IPS DF 6.9 (cell line): ENCODE measurements at regions not wholly inside any gene's neighbourhood (a gene's known extent, or its start where the extent isn't known, plus 50 kb on each side); places are given as distances from the start of the nearest gene placed in this dataset.

Experiments
- DNase-seq: peaks from one replicate; pipeline ENCODE4 v3.0.0-alpha.2; 2013; ENCODE audit warnings: low read depth, low spot score
- H3K27ac ChIP-seq: one replicate; pipeline ENCODE4 v1.5.1; 2013; ENCODE audit warnings: low read length, control low read depth
- H3K27me3 ChIP-seq: 2 replicates; pipeline ENCODE4 v1.6.1; 2013; ENCODE audit warnings: mild to moderate bottlenecking, low read length; ENCODE audit not compliant: control insufficient read depth, insufficient read depth
- H3K36me3 ChIP-seq: 2 replicates; pipeline ENCODE4 v1.6.1; 2013; ENCODE audit warnings: low read length; ENCODE audit not compliant: control insufficient read depth, insufficient read depth
- H3K4me1 ChIP-seq: 2 replicates; pipeline ENCODE4 v1.6.1; 2013; ENCODE audit warnings: low read length; ENCODE audit not compliant: control insufficient read depth, insufficient read depth
- H3K4me3 ChIP-seq: 2 replicates; pipeline ENCODE4 v1.5.1; 2013; ENCODE audit warnings: mild to moderate bottlenecking, low read length
- H3K9me3 ChIP-seq: 2 replicates; pipeline ENCODE4 v1.6.1; 2013; ENCODE audit warnings: low read length, inconsistent platforms; ENCODE audit not compliant: control insufficient read depth, insufficient read depth
- WGBS: extraction: QIAGEN DNeasy Blood & Tissue Kit; methylation state at CpG from one replicate; pipeline ENCODE4 v1.1.7; 2013; ENCODE audit warnings: mixed read lengths, missing lambda C conversion rate; ENCODE audit not compliant: insufficient read length, insufficient coverage; 5-methylcytosine and 5-hydroxymethylcytosine counted together

DNA sequence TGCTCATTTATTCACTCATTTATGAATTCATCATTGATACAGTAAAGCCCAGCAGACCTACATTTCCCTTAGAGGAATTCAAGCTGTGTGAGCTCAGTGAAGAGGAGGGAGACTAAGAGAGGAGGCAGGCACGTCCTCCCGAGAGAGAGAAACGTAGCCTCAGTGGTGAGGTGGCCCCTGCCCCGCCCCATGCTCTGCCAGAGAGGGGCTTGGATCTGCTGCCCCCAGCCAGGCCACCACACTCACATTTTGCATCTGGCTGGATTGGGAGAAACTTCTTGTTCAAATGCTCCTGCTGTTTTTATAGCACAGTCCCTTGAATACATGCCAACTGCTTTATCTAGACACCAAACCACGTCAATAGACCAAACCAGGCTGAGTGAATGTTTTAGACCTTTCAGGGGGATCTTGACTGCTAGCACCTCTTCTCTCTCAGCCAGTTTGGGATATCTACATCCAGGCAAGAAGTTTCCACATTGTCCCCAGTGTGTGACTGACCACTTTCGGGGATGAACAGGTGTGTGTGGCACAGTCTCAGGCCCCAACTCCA, 67.7 kb upstream of the AJAP1 start:
- WGBS, result no CpG with 5 or more reads among the region's 6 CpGs
- Histone ChIP-seq H3K27me3 (no peaks in the 10 kb centered on the region), H3K36me3 (no peaks in the 10 kb centered on the region), H3K4me3 (no peak overlapping the region), H3K27ac (no peak overlapping the region), H3K9me3 (peaks cover 6% of the 10 kb centered on the region), H3K4me1 (no peaks in the 10 kb centered on the region)
- DNase-seq, result no peak

- H3K27me3 ChIP-seq, result no peaks in the 10 kb centered on the region
- no peak overlapping the region for H3K27ac ChIP-seq
- H3K9me3 ChIP-seq, result peaks cover 11% of the 10 kb centered on the region
- no peak for DNase-seq
- no peak overlapping the region for H3K4me3 ChIP-seq
- no peaks in the 10 kb centered on the region for H3K36me3 ChIP-seq
- no CpG with 5 or more reads among the region's 6 CpGs for WGBS
- H3K4me1 ChIP-seq, result no peaks in the 10 kb centered on the region
Observed at GRCh38 chr1:4587721-4588120, 66.7 kb upstream of the AJAP1 start.

- H3K36me3 ChIP-seq, result no peaks in the 10 kb centered on the region
- H3K9me3 ChIP-seq, result peaks cover 21% of the 10 kb centered on the region
- H3K4me1 ChIP-seq, result no peaks in the 10 kb centered on the region
- no peak overlapping the region for H3K27ac ChIP-seq
- no CpG with 5 or more reads among the region's 4 CpGs for WGBS
- H3K27me3 ChIP-seq, result no peaks in the 10 kb centered on the region
- DNase-seq, result no peak
- H3K4me3 ChIP-seq, result no peak overlapping the region
Observed at GRCh38 chr1:4590756-4591155, 63.7 kb upstream of the AJAP1 start.

GRCh38 chr1:4591926-4592325, 62.5 kb upstream of the AJAP1 start:
- no peaks in the 10 kb centered on the region for H3K4me1 ChIP-seq
- H3K27me3 ChIP-seq, result no peaks in the 10 kb centered on the region
- DNase-seq, result no peak
- WGBS, result no CpG with 5 or more reads among the region's 13 CpGs
- no peak overlapping the region for H3K4me3 ChIP-seq
- H3K36me3 ChIP-seq, result no peaks in the 10 kb centered on the region
- peaks cover 25% of the 10 kb centered on the region for H3K9me3 ChIP-seq
- H3K27ac ChIP-seq, result no peak overlapping the region

GRCh38 chr1:4593106-4593505, 61.3 kb upstream of the AJAP1 start:
- Histone ChIP-seq H3K27me3 (no peaks in the 10 kb centered on the region), H3K9me3 (peaks cover 24% of the 10 kb centered on the region), H3K27ac (no peak overlapping the region), H3K36me3 (no peaks in the 10 kb centered on the region), H3K4me1 (no peaks in the 10 kb centered on the region), H3K4me3 (no peak overlapping the region)
- no peak for DNase-seq
- WGBS, result no CpG with 5 or more reads among the region's 7 CpGs

DNA sequence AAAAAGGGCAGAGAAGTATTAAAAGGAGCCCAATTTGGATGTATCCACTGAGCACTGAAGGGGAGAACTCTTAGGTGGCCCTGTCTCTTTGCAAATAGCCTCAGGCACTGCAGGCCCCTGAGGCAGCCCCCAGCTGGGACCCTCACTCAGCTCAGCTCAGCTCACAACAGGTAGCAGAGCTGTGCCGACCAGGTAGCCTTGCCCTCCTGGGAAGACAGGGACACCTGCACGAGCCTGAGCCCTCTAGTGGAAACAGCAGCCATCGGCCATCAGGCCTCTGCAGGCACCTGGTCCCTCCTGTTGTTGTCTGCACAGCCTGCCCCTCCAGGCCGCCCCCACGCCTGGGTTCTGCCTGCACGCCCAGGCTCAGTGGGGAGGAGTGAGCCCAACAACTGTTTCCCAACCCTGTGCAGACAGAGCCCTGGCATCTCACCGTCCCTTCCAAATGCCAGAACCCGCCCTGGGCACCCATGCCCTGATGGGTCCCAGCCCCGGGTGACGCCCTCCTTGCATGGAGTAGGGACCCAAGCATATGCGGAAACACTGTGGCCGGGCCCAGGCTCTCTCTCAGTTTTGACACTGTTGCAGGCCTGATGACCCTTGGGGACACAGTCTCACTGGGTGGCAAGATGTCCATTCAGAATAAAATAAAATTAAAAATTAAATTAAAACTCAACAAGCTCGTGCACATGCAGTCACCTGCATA, 60.0 kb upstream of the AJAP1 start:
- Histone ChIP-seq H3K27me3 (no peaks in the 10 kb centered on the region), H3K36me3 (no peaks in the 10 kb centered on the region), H3K9me3 (peaks cover 26% of the 10 kb centered on the region), H3K27ac (no peak overlapping the region), H3K4me3 (no peak overlapping the region), H3K4me1 (no peaks in the 10 kb centered on the region)
- no peak for DNase-seq
- WGBS, result no CpG with 5 or more reads among the region's 13 CpGs

GRCh38 chr1:4595341-4596225, 58.8 kb upstream of the AJAP1 start:
- Histone ChIP-seq H3K27ac (no peak overlapping the region), H3K4me1 (no peaks in the 10 kb centered on the region), H3K9me3 (peaks cover 28% of the 10 kb centered on the region), H3K4me3 (no peak overlapping the region), H3K36me3 (no peaks in the 10 kb centered on the region), H3K27me3 (no peaks in the 10 kb centered on the region)
- no CpG with 5 or more reads among the region's 17 CpGs for WGBS
- no peak for DNase-seq

DNA sequence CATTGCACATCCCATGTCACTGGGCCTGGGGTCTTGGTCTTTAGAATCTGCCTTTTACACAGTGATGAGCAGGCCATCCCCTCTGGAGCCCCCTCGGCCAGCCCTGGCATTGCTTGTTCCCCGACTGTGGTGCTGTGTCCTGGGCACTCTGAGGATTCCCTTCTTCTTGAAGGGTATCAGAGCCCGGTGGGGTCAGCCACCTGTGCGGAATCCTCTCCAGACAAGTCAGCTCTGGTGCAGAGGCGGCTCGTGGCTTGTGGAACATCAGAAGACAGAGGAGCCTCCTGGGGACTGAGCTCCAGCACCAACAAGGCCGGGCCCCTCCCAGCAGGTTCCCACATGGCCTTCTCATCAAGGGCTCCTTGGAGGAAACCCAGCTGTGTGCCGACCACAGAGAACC, 57.9 kb upstream of the AJAP1 start:
- Histone ChIP-seq H3K4me1 (no peaks in the 10 kb centered on the region), H3K27ac (no peak overlapping the region), H3K27me3 (no peaks in the 10 kb centered on the region), H3K36me3 (no peaks in the 10 kb centered on the region), H3K9me3 (peaks cover 24% of the 10 kb centered on the region), H3K4me3 (no peak overlapping the region)
- no CpG with 5 or more reads among the region's 8 CpGs for WGBS
- DNase-seq, result no peak

DNA sequence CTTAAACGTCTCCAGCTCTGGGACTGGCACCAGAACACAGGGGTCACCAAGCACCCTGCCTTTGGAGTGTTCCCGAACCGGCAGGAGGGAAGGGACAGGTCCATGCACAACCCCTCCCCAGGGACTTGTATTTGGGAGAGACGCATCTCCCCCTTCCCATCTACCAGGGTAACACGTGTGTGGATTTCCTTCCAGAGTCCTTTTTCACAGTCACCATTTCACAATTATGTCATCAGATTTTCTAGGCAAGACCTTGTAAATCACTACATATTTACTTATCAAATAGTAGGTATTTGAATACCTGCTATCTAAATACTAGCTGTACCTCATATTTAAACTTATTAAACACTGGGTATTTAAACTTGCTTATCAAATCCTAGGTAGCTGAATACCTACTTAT, 57.4 kb upstream of the AJAP1 start:
- Histone ChIP-seq H3K4me3 (no peak overlapping the region), H3K27ac (no peak overlapping the region), H3K9me3 (peaks cover 23% of the 10 kb centered on the region), H3K27me3 (no peaks in the 10 kb centered on the region), H3K36me3 (no peaks in the 10 kb centered on the region), H3K4me1 (no peaks in the 10 kb centered on the region)
- no CpG with 5 or more reads among the region's 5 CpGs for WGBS
- no peak for DNase-seq

DNA sequence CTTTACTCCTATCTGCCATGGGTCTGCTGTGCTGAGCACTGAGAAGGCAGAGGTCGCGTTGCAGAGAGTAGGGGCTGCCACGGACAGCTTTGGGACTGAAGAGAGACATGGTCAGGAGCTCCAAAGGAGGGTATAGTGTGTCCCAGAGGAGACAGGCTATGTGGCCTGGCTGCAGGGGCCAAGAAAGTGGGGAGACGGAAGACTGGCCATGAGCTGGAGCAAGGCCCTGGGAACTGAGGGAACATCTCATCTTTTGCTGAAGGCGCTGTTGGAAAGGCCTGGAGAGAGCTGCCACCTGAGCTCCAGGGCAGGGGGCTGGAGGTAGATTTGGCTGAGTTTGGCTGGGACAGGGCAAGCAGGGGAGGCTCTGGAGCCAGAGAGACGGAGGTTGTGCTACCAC, 55.8 kb upstream of the AJAP1 start:
- no peaks in the 10 kb centered on the region for H3K27me3 ChIP-seq
- DNase-seq, result no peak
- no peaks in the 10 kb centered on the region for H3K36me3 ChIP-seq
- no peak overlapping the region for H3K27ac ChIP-seq
- H3K9me3 ChIP-seq, result peaks cover 17% of the 10 kb centered on the region
- no peak overlapping the region for H3K4me3 ChIP-seq
- no peaks in the 10 kb centered on the region for H3K4me1 ChIP-seq
- no CpG with 5 or more reads among the region's 6 CpGs for WGBS
